PC-3 (cell line): ENCODE measurements at regions not wholly inside any gene's neighbourhood (a gene's known extent, or its start where the extent isn't known, plus 50 kb on each side); places are given as distances from the start of the nearest gene placed in this dataset.

Source experiments
- ATAC-seq: fragments of 200-7000 bp; cut with Tn5 transposase; 2 replicates; pipeline ENCODE4 v1.9.1; 2020; ENCODE audit warnings: mild to moderate bottlenecking, moderate library complexity
- BruUV-seq: library from RNA; stranded (reverse); fragments of 400-500 nt; replicated peaks from 2 replicates; lab custom pipeline; 2021; lab: Mats Ljungman, UMichigan
- CTCF ChIA-PET: fragments of 300-600 bp; sonication (Branson Sonifier 250); formaldehyde crosslinking; loops from one replicate; lab custom pipeline; 2022; ENCODE audit warnings: antibody characterized with exemption; lab: Charles Lee
- POLR2A ChIA-PET: fragments of 300-600 bp; sonication (Branson Sonifier 250); formaldehyde crosslinking; loops from one replicate; lab custom pipeline; 2022; ENCODE audit warnings: antibody characterized with exemption; ENCODE audit not compliant: unreplicated experiment; lab: Charles Lee
- DNase-seq: peaks from one replicate; pipeline ENCODE4 v3.0.0-alpha.2; 2015
- H2AFZ ChIP-seq: fragments of 300-600 bp; sonication (generic); 2 replicates; pipeline ENCODE4 v1.6.0; 2016; ENCODE audit warnings: antibody characterized with exemption, low read length
- H3F3A ChIP-seq: fragments of 300-600 bp; sonication (generic); one replicate; pipeline ENCODE4 v1.6.0; 2017; ENCODE audit warnings: antibody characterized with exemption, low read length, control low read depth, mild to moderate bottlenecking; ENCODE audit not compliant: unreplicated experiment
- H3K27ac ChIP-seq: fragments of 300-600 bp; sonication (generic); 2 replicates; pipeline ENCODE4 v1.5.1; 2016; ENCODE audit warnings: mild to moderate bottlenecking, low read length
- H3K27me3 ChIP-seq: fragments of 300-600 bp; sonication (generic); 2 replicates; pipeline ENCODE4 v1.6.1; 2016; ENCODE audit warnings: low read length, mixed read lengths
- H3K36me3 ChIP-seq: fragments of 300-600 bp; sonication (generic); 2 replicates; pipeline ENCODE4 v1.6.1; 2016; ENCODE audit warnings: low read depth, mixed run types, low read length, mixed read lengths
- H3K4me1 ChIP-seq: fragments of 300-600 bp; sonication (generic); 2 replicates; pipeline ENCODE4 v1.5.1; 2016; ENCODE audit warnings: low read length; ENCODE audit not compliant: insufficient read depth
- H3K4me2 ChIP-seq: fragments of 300-600 bp; sonication (generic); 2 replicates; pipeline ENCODE4 v1.6.0; 2016; ENCODE audit warnings: low read length
- H3K4me3 ChIP-seq: fragments of 300-600 bp; sonication (generic); 2 replicates; pipeline ENCODE4 v1.5.1; 2016; ENCODE audit warnings: mild to moderate bottlenecking, low read length, mixed read lengths
- H3K79me2 ChIP-seq: fragments of 300-600 bp; sonication (generic); 2 replicates; pipeline ENCODE4 v1.6.1; 2017; ENCODE audit warnings: low read length, mixed read lengths
- H3K9ac ChIP-seq: fragments of 300-600 bp; sonication (generic); 2 replicates; pipeline ENCODE4 v1.6.0; 2016; ENCODE audit warnings: mild to moderate bottlenecking, low read length
- H3K9me2 ChIP-seq: fragments of 300-600 bp; sonication (generic); replicated peaks from 2 replicates; pipeline ENCODE4 v1.6.1; 2016; ENCODE audit warnings: mixed run types, low read length, mixed read lengths
- H3K9me3 ChIP-seq: fragments of 300-600 bp; sonication (generic); 2 replicates; pipeline ENCODE4 v1.6.1; 2016; ENCODE audit warnings: low read length, mixed read lengths
- H4K20me1 ChIP-seq: fragments of 300-600 bp; sonication (generic); 2 replicates; pipeline ENCODE4 v1.6.1; 2016; ENCODE audit warnings: low read length, mixed read lengths
- CTCF ChIP-seq: fragments of 300-600 bp; sonication (generic); conservative IDR thresholded peaks from 2 replicates; pipeline ENCODE4 v1.5.1; 2017; ENCODE audit warnings: antibody characterized with exemption, low read depth, mild to moderate bottlenecking, low read length
- EZH2 ChIP-seq: fragments of 300-600 bp; sonication (generic); IDR thresholded peaks from one replicate; pipeline ENCODE4 v1.6.1; 2017; ENCODE audit warnings: antibody characterized with exemption, mild to moderate bottlenecking, low read length; ENCODE audit not compliant: unreplicated experiment
- EZH2phosphoT487 ChIP-seq: fragments of 300-600 bp; sonication (generic); IDR thresholded peaks from 2 replicates; pipeline ENCODE4 v1.6.1; 2018; ENCODE audit warnings: mild to moderate bottlenecking, antibody characterized with exemption, low read length, borderline replicate concordance
- intact Hi-C: fragments of 100-400 bp; cut with micrococcal nuclease; formaldehyde crosslinking; loops from 2 replicates; pipeline ENCODE4 v1.9.0; 2023

GRCh38 chr1:199182186-199182843, 543.5 kb downstream of the PTPRC start:
- H3K4me3 ChIP-seq = no peak overlapping the region
- H3K9me3 ChIP-seq = no peaks in the 10 kb centered on the region
- no peaks in the 10 kb centered on the region for H3K36me3 ChIP-seq
- no peaks in the 10 kb centered on the region for H3F3A ChIP-seq
- BruUV-seq = no TSS peak
- no peaks in the 10 kb centered on the region for H3K79me2 ChIP-seq
- no peaks in the 10 kb centered on the region for H4K20me1 ChIP-seq
- no peaks in the 10 kb centered on the region for H3K9me2 ChIP-seq
- H3K9ac ChIP-seq = no peak overlapping the region
- no peak overlapping the region for H3K27ac ChIP-seq
- CTCF ChIA-PET = no interaction called here
- POLR2A ChIA-PET = no interaction called here
- no peak overlapping the region for H2AFZ ChIP-seq
- H3K4me1 ChIP-seq = no peaks in the 10 kb centered on the region
- TF ChIP-seq CTCF = no peak
- TF ChIP-seq EZH2 = no peak
- TF ChIP-seq EZH2phosphoT487 = no peak
- H3K27me3 ChIP-seq = no peaks in the 10 kb centered on the region
- intact Hi-C loops = no loop called here
- DNase-seq = no peak
- ATAC-seq = no peak
- H3K4me2 ChIP-seq = no peak overlapping the region

DNA sequence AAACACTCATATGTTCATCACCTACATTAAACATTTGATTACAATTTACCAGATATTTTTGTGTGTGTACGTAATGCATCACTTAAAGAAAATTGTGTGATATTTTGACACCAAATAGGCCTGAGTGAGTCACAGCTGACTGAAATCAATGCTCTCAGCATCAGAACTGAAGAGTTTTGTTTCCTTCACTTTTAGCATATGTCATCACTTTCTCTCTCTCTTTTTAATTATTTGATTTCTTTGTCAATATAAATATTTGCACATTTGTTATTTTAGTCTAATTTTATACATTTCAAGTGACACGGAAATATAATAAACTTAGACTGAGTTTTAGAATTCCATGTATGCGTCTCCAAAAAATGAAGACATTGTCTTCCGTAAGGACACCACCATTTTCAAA, 545.3 kb downstream of the PTPRC start:
- Histone ChIP-seq H3K4me3 (no peak overlapping the region), H3K27me3 (no peaks in the 10 kb centered on the region), H3K4me2 (no peak overlapping the region), H3K4me1 (no peaks in the 10 kb centered on the region), H4K20me1 (no peaks in the 10 kb centered on the region), H3K79me2 (no peaks in the 10 kb centered on the region), H3K36me3 (no peaks in the 10 kb centered on the region), H3K9me2 (no peaks in the 10 kb centered on the region), H3K9ac (no peak overlapping the region), H3K9me3 (no peaks in the 10 kb centered on the region), H2AFZ (no peak overlapping the region), H3K27ac (no peak overlapping the region), H3F3A (no peaks in the 10 kb centered on the region)
- ChIA-PET CTCF (no interaction called here), POLR2A (no interaction called here)
- DNase-seq = no peak
- TF ChIP-seq EZH2 = no peak
- ATAC-seq = no peak
- no TSS peak for BruUV-seq
- intact Hi-C loops = no loop called here

DNA sequence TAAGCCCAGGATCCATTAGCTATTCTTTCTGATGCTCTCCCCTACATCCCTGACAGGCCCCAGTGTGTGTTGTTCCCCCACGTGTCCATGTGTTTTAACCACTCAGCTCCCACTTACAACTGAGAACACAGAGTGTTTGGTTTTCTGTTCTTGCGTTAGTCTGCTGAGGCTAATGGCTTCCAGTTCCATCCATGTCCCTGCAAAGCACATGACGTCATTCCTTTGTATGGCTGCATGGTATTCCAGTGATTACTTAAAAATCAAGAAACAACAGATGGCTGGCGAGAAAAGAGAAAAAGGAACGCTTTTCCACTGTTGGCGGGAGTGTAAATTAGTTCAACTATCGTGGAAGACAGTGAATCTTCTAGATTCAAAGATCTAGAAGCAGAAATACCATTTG, 556.0 kb downstream of the PTPRC start:
- ATAC-seq = no peak

More for the DNA sequence above, 556.0 kb downstream of the PTPRC start:
- H3K36me3 ChIP-seq = no peaks in the 10 kb centered on the region
- H3K4me3 ChIP-seq = no peak overlapping the region
- BruUV-seq = no TSS peak
- ChIA-PET CTCF (no interaction called here), POLR2A (no interaction called here)
- H3K9me2 ChIP-seq = no peaks in the 10 kb centered on the region
- H3K4me2 ChIP-seq = no peak overlapping the region
- intact Hi-C loops = no loop called here
- DNase-seq = no peak
- TF ChIP-seq CTCF (no peak), EZH2phosphoT487 (no peak), EZH2 (no peak)
- no peaks in the 10 kb centered on the region for H3K79me2 ChIP-seq
- H3F3A ChIP-seq = no peaks in the 10 kb centered on the region
- H3K27me3 ChIP-seq = no peaks in the 10 kb centered on the region
- no peak overlapping the region for H2AFZ ChIP-seq
- H3K9me3 ChIP-seq = no peaks in the 10 kb centered on the region
- H3K27ac ChIP-seq = no peak overlapping the region
- no peaks in the 10 kb centered on the region for H3K4me1 ChIP-seq
- no peak overlapping the region for H3K9ac ChIP-seq
- H4K20me1 ChIP-seq = no peaks in the 10 kb centered on the region
